WTC11 (cell line): ENCODE measurements at regions not wholly inside any gene's neighbourhood (a gene's known extent, or its start where the extent isn't known, plus 50 kb on each side); places are given as distances from the start of the nearest gene placed in this dataset.

Experiments used
- ATAC-seq: fragments of 200-7000 bp; cut with Tn5 transposase; 2 replicates; pipeline ENCODE4 v1.10.0; 2021; ENCODE audit warnings: mild to moderate bottlenecking, moderate library complexity
- CTCF ChIA-PET: fragments of 300-600 bp; sonication (Branson Sonifier 250); formaldehyde crosslinking; loops from one replicate; lab custom pipeline; 2021; ENCODE audit warnings: antibody characterized with exemption; lab: Charles Lee
- POLR2A ChIA-PET: fragments of 350-600 bp; sonication (Branson Sonifier 250); formaldehyde crosslinking; loops from one replicate; lab custom pipeline; 2021; ENCODE audit warnings: antibody characterized with exemption; lab: Charles Lee
- DNase-seq: peaks from one replicate; pipeline ENCODE4 v3.0.0; 2021; ENCODE audit warnings: low spot score
- H3K27ac Mint-ChIP-seq: 2 replicates; pipeline ENCODE4 v1.8.0; 2021; ENCODE audit warnings: mixed read lengths
- H3K27me3 Mint-ChIP-seq: 2 replicates; pipeline ENCODE4 v1.8.0; 2021; ENCODE audit warnings: low read depth, mild to moderate bottlenecking, moderate library complexity, mixed read lengths
- H3K36me3 Mint-ChIP-seq: 2 replicates; pipeline ENCODE4 v1.8.0; 2021; ENCODE audit warnings: mixed read lengths
- H3K4me1 Mint-ChIP-seq: 2 replicates; pipeline ENCODE4 v1.8.0; 2022; ENCODE audit warnings: mixed read lengths
- H3K4me3 Mint-ChIP-seq: 2 replicates; pipeline ENCODE4 v1.8.0; 2021; ENCODE audit warnings: mild to moderate bottlenecking, moderate library complexity, mixed read lengths
- H3K9me3 Mint-ChIP-seq: 2 replicates; pipeline ENCODE4 v1.8.0; 2021; ENCODE audit warnings: mixed read lengths
- ATF3 ChIP-seq: sonication (generic); formaldehyde crosslinking; conservative IDR thresholded peaks from 2 replicates; pipeline ENCODE4 v1.8.1; 2022; ENCODE audit warnings: mild to moderate bottlenecking, missing genetic modification reagents
- E2F4 ChIP-seq: sonication (generic); formaldehyde crosslinking; IDR thresholded peaks from 2 replicates; pipeline ENCODE4 v1.8.1; 2022; ENCODE audit warnings: low read depth, mild to moderate bottlenecking, moderate library complexity, missing genetic modification reagents, borderline replicate concordance
- EMX1 ChIP-seq: fragments of 250-450 bp; sonication (Bioruptor Pico); IDR thresholded peaks from 2 replicates; pipeline ENCODE4 v1.8.0; 2021; ENCODE audit warnings: mild to moderate bottlenecking
- FOXJ3 ChIP-seq: sonication (generic); formaldehyde crosslinking; IDR thresholded peaks from 2 replicates; pipeline ENCODE4 v1.9.0; 2021; ENCODE audit warnings: missing genetic modification reagents, mild to moderate bottlenecking, borderline replicate concordance
- HMGA2 ChIP-seq: fragments of 250-450 bp; sonication (Bioruptor Pico); IDR thresholded peaks from 2 replicates; pipeline ENCODE4 v1.4.0; 2021; ENCODE audit warnings: mild to moderate bottlenecking, moderate library complexity
- MXD4 ChIP-seq: fragments of 250-450 bp; sonication (Bioruptor Pico); IDR thresholded peaks from 2 replicates; pipeline ENCODE4 v1.8.0; 2021; ENCODE audit warnings: mild to moderate bottlenecking, moderate library complexity, borderline replicate concordance
- NFE2L1 ChIP-seq: sonication (generic); formaldehyde crosslinking; IDR thresholded peaks from 2 replicates; pipeline ENCODE4 v1.8.1; 2023; ENCODE audit warnings: missing genetic modification reagents
- OVOL2 ChIP-seq: fragments of 250-450 bp; sonication (Bioruptor Pico); IDR thresholded peaks from 2 replicates; pipeline ENCODE4 v1.9.0; 2021; ENCODE audit warnings: mild to moderate bottlenecking, borderline replicate concordance
- PRRX2 ChIP-seq: fragments of 250-450 bp; sonication (Bioruptor Pico); IDR thresholded peaks from 2 replicates; pipeline ENCODE4 v1.8.0; 2021; ENCODE audit warnings: mild to moderate bottlenecking
- RORB ChIP-seq: fragments of 250-450 bp; sonication (Bioruptor Pico); IDR thresholded peaks from 2 replicates; pipeline ENCODE4 v1.9.0; 2021; ENCODE audit warnings: mild to moderate bottlenecking
- SP1 ChIP-seq: sonication (generic); formaldehyde crosslinking; conservative IDR thresholded peaks from 2 replicates; pipeline ENCODE4 v1.8.1; 2022; ENCODE audit warnings: missing genetic modification reagents
- TEAD1 ChIP-seq: sonication (generic); formaldehyde crosslinking; IDR thresholded peaks from 2 replicates; pipeline ENCODE4 v1.8.0; 2022; ENCODE audit warnings: mild to moderate bottlenecking, missing genetic modification reagents
- ZBTB21 ChIP-seq: sonication (generic); formaldehyde crosslinking; IDR thresholded peaks from 2 replicates; pipeline ENCODE4 v1.8.1; 2023; ENCODE audit warnings: mild to moderate bottlenecking, missing genetic modification reagents, borderline replicate concordance
- ZNF317 ChIP-seq: sonication (generic); formaldehyde crosslinking; IDR thresholded peaks from 2 replicates; pipeline ENCODE4 v1.8.1; 2023; ENCODE audit warnings: low read depth, mild to moderate bottlenecking, moderate library complexity, missing genetic modification reagents, borderline replicate concordance
- ZNF396 ChIP-seq: fragments of 250-450 bp; sonication (Bioruptor Pico); IDR thresholded peaks from 2 replicates; pipeline ENCODE4 v1.8.0; 2021; ENCODE audit warnings: mild to moderate bottlenecking, moderate library complexity, borderline replicate concordance
- ZNF425 ChIP-seq: fragments of 250-450 bp; sonication (Bioruptor Pico); conservative IDR thresholded peaks from 2 replicates; pipeline ENCODE4 v1.9.0; 2021; ENCODE audit warnings: mild to moderate bottlenecking
- TF ChIP-seq, protein P1 (sequence below): sonication (generic); formaldehyde crosslinking; IDR thresholded peaks from 2 replicates; pipeline ENCODE4 v1.8.1; 2022; ENCODE audit warnings: mild to moderate bottlenecking, missing genetic modification reagents, moderate library complexity, borderline replicate concordance
- TF ChIP-seq, protein P2 (sequence below): fragments of 250-450 bp; sonication (Bioruptor Pico); IDR thresholded peaks from 2 replicates; pipeline ENCODE4 v1.9.0; 2021; ENCODE audit warnings: mild to moderate bottlenecking
- TF ChIP-seq, protein P3 (sequence below): sonication (generic); formaldehyde crosslinking; IDR thresholded peaks from 2 replicates; pipeline ENCODE4 v1.8.0; 2023; ENCODE audit warnings: mild to moderate bottlenecking, missing genetic modification reagents
- TF ChIP-seq, protein P4 (sequence below): fragments of 250-450 bp; sonication (Bioruptor Pico); IDR thresholded peaks from 2 replicates; pipeline ENCODE4 v1.9.0; 2021; ENCODE audit warnings: moderate library complexity, mild to moderate bottlenecking, inconsistent platforms, borderline replicate concordance
- TF ChIP-seq, protein P5 (sequence below): sonication (generic); formaldehyde crosslinking; IDR thresholded peaks from 2 replicates; pipeline ENCODE4 v1.8.1; 2023; ENCODE audit warnings: mild to moderate bottlenecking, missing genetic modification reagents, borderline replicate concordance

DNA sequence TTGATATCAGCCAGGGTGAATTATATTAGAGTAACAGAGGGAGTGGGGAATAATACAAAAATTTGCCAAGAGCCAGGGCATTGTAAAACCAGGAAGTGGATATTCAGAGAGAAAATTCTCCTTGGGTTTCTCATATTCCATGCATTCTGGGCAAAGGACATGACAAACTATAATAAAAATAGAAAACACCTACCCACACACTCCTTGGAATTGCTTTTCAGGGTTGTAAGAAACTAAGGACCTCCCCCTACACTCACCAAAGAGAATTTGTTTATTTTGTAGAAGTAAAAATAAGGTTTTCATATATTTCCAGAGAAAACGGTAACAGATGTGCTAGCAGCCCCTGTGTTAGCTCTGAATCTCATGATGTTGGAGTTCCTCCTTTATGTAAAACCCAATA, 649.6 kb downstream of the SLITRK1 start:
- no peaks in the 10 kb centered on the region for H3K4me1 Mint-ChIP-seq
- H3K27me3 Mint-ChIP-seq, result no peaks in the 10 kb centered on the region
- TF ChIP-seq HMGA2 (CRISPR knock-in tag) (no peak), FOXJ3 (CRISPR knock-in tag) (no peak), ZNF317 (CRISPR knock-in tag) (no peak), ZNF396 (no peak), EMX1 (CRISPR knock-in tag) (no peak), TEAD1 (CRISPR knock-in tag) (no peak), ATF3 (CRISPR knock-in tag) (no peak), E2F4 (no peak), MXD4 (CRISPR knock-in tag) (no peak), ZNF425 (no peak)
- TF ChIP-seq, protein P1, sequence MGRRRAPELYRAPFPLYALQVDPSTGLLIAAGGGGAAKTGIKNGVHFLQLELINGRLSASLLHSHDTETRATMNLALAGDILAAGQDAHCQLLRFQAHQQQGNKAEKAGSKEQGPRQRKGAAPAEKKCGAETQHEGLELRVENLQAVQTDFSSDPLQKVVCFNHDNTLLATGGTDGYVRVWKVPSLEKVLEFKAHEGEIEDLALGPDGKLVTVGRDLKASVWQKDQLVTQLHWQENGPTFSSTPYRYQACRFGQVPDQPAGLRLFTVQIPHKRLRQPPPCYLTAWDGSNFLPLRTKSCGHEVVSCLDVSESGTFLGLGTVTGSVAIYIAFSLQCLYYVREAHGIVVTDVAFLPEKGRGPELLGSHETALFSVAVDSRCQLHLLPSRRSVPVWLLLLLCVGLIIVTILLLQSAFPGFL (CRISPR knock-in tag), result no peak
- TF ChIP-seq, protein P2, sequence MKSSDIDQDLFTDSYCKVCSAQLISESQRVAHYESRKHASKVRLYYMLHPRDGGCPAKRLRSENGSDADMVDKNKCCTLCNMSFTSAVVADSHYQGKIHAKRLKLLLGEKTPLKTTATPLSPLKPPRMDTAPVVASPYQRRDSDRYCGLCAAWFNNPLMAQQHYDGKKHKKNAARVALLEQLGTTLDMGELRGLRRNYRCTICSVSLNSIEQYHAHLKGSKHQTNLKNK (CRISPR knock-in tag), result no peak
- TF ChIP-seq, all 79 proteins: peak for 0
- ATAC-seq (no peak), DNase-seq (no peak)
- POLR2A ChIA-PET, result no interaction called here
- H3K27ac Mint-ChIP-seq, result no peak overlapping the region
- H3K4me3 Mint-ChIP-seq, result no peak overlapping the region
- H3K36me3 Mint-ChIP-seq, result no peaks in the 10 kb centered on the region
- H3K9me3 Mint-ChIP-seq, result no peaks in the 10 kb centered on the region
- CTCF ChIA-PET, result no interaction called here

- Mint-ChIP-seq H3K9me3 (no peaks in the 10 kb centered on the region), H3K27me3 (no peaks in the 10 kb centered on the region; the same call in 1 of the 2 replicates), H3K27ac (no peak overlapping the region), H3K4me3 (no peak overlapping the region), H3K4me1 (no peaks in the 10 kb centered on the region), H3K36me3 (no peaks in the 10 kb centered on the region)
- no peak for DNase-seq
- no peak for ATAC-seq
- ChIA-PET POLR2A (no interaction called here), CTCF (no interaction called here)
- TF ChIP-seq NFE2L1 (no peak), HMGA2 (CRISPR knock-in tag) (no peak), SP1 (CRISPR knock-in tag) (no peak), ATF3 (CRISPR knock-in tag) (no peak), PRRX2 (CRISPR knock-in tag) (no peak), ZNF396 (no peak), RORB (CRISPR knock-in tag) (no peak), OVOL2 (no peak), ZBTB21 (CRISPR knock-in tag) (no peak), EMX1 (CRISPR knock-in tag) (no peak)
- TF ChIP-seq, protein P3, sequence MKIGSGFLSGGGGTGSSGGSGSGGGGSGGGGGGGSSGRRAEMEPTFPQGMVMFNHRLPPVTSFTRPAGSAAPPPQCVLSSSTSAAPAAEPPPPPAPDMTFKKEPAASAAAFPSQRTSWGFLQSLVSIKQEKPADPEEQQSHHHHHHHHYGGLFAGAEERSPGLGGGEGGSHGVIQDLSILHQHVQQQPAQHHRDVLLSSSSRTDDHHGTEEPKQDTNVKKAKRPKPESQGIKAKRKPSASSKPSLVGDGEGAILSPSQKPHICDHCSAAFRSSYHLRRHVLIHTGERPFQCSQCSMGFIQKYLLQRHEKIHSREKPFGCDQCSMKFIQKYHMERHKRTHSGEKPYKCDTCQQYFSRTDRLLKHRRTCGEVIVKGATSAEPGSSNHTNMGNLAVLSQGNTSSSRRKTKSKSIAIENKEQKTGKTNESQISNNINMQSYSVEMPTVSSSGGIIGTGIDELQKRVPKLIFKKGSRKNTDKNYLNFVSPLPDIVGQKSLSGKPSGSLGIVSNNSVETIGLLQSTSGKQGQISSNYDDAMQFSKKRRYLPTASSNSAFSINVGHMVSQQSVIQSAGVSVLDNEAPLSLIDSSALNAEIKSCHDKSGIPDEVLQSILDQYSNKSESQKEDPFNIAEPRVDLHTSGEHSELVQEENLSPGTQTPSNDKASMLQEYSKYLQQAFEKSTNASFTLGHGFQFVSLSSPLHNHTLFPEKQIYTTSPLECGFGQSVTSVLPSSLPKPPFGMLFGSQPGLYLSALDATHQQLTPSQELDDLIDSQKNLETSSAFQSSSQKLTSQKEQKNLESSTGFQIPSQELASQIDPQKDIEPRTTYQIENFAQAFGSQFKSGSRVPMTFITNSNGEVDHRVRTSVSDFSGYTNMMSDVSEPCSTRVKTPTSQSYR (CRISPR knock-in tag), result no peak
- TF ChIP-seq, protein P4, sequence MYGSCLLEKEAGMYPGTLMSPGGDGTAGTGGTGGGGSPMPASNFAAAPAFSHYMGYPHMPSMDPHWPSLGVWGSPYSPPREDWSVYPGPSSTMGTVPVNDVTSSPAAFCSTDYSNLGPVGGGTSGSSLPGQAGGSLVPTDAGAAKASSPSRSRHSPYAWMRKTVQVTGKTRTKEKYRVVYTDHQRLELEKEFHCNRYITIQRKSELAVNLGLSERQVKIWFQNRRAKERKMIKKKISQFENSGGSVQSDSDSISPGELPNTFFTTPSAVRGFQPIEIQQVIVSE (CRISPR knock-in tag), result no peak
- TF ChIP-seq, protein P5, sequence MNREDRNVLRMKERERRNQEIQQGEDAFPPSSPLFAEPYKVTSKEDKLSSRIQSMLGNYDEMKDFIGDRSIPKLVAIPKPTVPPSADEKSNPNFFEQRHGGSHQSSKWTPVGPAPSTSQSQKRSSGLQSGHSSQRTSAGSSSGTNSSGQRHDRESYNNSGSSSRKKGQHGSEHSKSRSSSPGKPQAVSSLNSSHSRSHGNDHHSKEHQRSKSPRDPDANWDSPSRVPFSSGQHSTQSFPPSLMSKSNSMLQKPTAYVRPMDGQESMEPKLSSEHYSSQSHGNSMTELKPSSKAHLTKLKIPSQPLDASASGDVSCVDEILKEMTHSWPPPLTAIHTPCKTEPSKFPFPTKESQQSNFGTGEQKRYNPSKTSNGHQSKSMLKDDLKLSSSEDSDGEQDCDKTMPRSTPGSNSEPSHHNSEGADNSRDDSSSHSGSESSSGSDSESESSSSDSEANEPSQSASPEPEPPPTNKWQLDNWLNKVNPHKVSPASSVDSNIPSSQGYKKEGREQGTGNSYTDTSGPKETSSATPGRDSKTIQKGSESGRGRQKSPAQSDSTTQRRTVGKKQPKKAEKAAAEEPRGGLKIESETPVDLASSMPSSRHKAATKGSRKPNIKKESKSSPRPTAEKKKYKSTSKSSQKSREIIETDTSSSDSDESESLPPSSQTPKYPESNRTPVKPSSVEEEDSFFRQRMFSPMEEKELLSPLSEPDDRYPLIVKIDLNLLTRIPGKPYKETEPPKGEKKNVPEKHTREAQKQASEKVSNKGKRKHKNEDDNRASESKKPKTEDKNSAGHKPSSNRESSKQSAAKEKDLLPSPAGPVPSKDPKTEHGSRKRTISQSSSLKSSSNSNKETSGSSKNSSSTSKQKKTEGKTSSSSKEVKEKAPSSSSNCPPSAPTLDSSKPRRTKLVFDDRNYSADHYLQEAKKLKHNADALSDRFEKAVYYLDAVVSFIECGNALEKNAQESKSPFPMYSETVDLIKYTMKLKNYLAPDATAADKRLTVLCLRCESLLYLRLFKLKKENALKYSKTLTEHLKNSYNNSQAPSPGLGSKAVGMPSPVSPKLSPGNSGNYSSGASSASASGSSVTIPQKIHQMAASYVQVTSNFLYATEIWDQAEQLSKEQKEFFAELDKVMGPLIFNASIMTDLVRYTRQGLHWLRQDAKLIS (CRISPR knock-in tag), result no peak
These were observed 652.5 kb downstream of the SLITRK1 start for GRCh38 chr13:83229574-83230305.
